ENCODE measurements at regions not wholly inside any gene's neighbourhood (a gene's known extent, or its start where the extent isn't known, plus 50 kb on each side); places are given as distances from the start of the nearest gene placed in this dataset.

GRCh38 chr9:28839778-28840430 lies 1266.6 kb upstream of the C9orf72 start:
- WGBS, 2 donors: 88 to 90% methylated on average over 7 to 9 of the region's 9 CpGs
- intact Hi-C loops (cut with DNase I; ENCODE audit: low total_unique reads): no loop called here
- no peak for DNase-seq (ENCODE audit: low spot score in 2 of 2)
- H3K4me3 ChIP-seq (ENCODE audit: low read depth, poor library complexity, severe bottlenecking): no peak overlapping the region
- TF ChIP-seq POLR2A (IDR thresholded peaks at IDR 0.05) (no peak), CTCF (IDR thresholded peaks at IDR 0.05) (no peak)

- TF ChIP-seq POLR2A (IDR thresholded peaks at IDR 0.05) (no peak), CTCF (IDR thresholded peaks at IDR 0.05) (no peak)
- DNase-seq (ENCODE audit: low spot score in 2 of 2): no peak
- WGBS, 2 donors: 82 to 83% methylated on average over 2 of the region's 2 CpGs
- intact Hi-C loops (cut with DNase I; ENCODE audit: low total_unique reads): no loop called here
- H3K4me3 ChIP-seq (ENCODE audit: low read depth, poor library complexity, severe bottlenecking): no peak overlapping the region
Measured at GRCh38 chr9:28841775-28842174, 1268.5 kb upstream of the C9orf72 start.

- 34 to 44% methylated on average over 1 of the region's 1 CpG for WGBS, 2 donors
- intact Hi-C loops (cut with DNase I; ENCODE audit: low total_unique reads): no loop called here
- TF ChIP-seq POLR2A (IDR thresholded peaks at IDR 0.05) (no peak), CTCF (IDR thresholded peaks at IDR 0.05) (no peak)
- no peak overlapping the region for H3K4me3 ChIP-seq (ENCODE audit: low read depth, poor library complexity, severe bottlenecking)
- no peak for DNase-seq (ENCODE audit: low spot score in 2 of 2)
Measured at GRCh38 chr9:28847331-28847730, 1274.0 kb upstream of the C9orf72 start.

GRCh38 chr9:28848671-28849070 lies 1275.4 kb upstream of the C9orf72 start:
- 70 to 74% methylated on average over 2 of the region's 2 CpGs for WGBS, 2 donors
- no peak for DNase-seq (ENCODE audit: low spot score in 2 of 2)
- intact Hi-C loops (cut with DNase I; ENCODE audit: low total_unique reads): no loop called here
- TF ChIP-seq CTCF (IDR thresholded peaks at IDR 0.05): no peak
- TF ChIP-seq POLR2A (IDR thresholded peaks at IDR 0.05): no peak
- no peak overlapping the region for H3K4me3 ChIP-seq (ENCODE audit: low read depth, poor library complexity, severe bottlenecking)

GRCh38 chr9:28853477-28853876 lies 1280.2 kb upstream of the C9orf72 start:
- TF ChIP-seq POLR2A (IDR thresholded peaks at IDR 0.05): no peak
- no peak for TF ChIP-seq CTCF (IDR thresholded peaks at IDR 0.05)
- H3K4me3 ChIP-seq (ENCODE audit: low read depth, poor library complexity, severe bottlenecking): no peak overlapping the region
- 43 to 52% methylated on average over 4 of the region's 4 CpGs for WGBS, 2 donors
- intact Hi-C loops (cut with DNase I; ENCODE audit: low total_unique reads): no loop called here
- DNase-seq (ENCODE audit: low spot score in 2 of 2): no peak

GRCh38 chr9:28866951-28867350 lies 1293.7 kb upstream of the C9orf72 start:
- no peak for DNase-seq (ENCODE audit: low spot score in 2 of 2)
- no peak overlapping the region for H3K4me3 ChIP-seq (ENCODE audit: low read depth, poor library complexity, severe bottlenecking)
- TF ChIP-seq CTCF (IDR thresholded peaks at IDR 0.05) (no peak), POLR2A (IDR thresholded peaks at IDR 0.05) (no peak)
- intact Hi-C loops (cut with DNase I; ENCODE audit: low total_unique reads): no loop called here

Data from lower leg skin (tissue), 4 donors.